ENCODE measurements at regions not wholly inside any gene's neighbourhood (a gene's known extent, or its start where the extent isn't known, plus 50 kb on each side); places are given as distances from the start of the nearest gene placed in this dataset.

DNA sequence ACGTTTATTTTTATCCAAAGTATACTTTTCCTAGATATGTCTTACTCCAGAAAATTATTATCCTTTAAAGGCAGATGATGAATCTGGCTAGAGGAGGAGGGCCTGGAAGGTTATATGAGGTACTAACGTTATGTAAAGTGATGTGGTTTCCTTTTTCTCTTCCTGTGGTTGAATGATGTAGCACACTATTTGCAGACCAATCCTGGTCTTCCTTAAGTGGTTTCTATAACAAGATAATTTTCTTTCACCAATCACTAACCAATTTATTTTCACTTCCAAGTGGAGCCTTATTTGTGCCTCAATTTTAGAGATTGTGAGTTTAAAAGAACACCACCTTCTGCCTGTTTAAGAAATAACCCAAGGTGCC lies 154.6 kb upstream of the SOX4 start:
- no peaks in the 10 kb centered on the region for H3K9me3 ChIP-seq (ENCODE audit: control insufficient read depth in 4 of 4, insufficient read depth in 3 of 4, low read length in 3 of 4)
- ATAC-seq (ENCODE audit: insufficient read depth, low FRiP score), result no peak
- H3K4me1 ChIP-seq (ENCODE audit: control insufficient read depth in 5 of 5, insufficient read depth in 5 of 5, low read length in 5 of 5), result no peaks in the 10 kb centered on the region
- no peak for DNase-seq
- no peaks in the 10 kb centered on the region for H3K36me3 ChIP-seq (ENCODE audit: control insufficient read depth in 4 of 4, insufficient read depth in 4 of 4, low read length in 4 of 4)
- TF ChIP-seq, protein P1, sequence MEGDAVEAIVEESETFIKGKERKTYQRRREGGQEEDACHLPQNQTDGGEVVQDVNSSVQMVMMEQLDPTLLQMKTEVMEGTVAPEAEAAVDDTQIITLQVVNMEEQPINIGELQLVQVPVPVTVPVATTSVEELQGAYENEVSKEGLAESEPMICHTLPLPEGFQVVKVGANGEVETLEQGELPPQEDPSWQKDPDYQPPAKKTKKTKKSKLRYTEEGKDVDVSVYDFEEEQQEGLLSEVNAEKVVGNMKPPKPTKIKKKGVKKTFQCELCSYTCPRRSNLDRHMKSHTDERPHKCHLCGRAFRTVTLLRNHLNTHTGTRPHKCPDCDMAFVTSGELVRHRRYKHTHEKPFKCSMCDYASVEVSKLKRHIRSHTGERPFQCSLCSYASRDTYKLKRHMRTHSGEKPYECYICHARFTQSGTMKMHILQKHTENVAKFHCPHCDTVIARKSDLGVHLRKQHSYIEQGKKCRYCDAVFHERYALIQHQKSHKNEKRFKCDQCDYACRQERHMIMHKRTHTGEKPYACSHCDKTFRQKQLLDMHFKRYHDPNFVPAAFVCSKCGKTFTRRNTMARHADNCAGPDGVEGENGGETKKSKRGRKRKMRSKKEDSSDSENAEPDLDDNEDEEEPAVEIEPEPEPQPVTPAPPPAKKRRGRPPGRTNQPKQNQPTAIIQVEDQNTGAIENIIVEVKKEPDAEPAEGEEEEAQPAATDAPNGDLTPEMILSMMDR (IDR thresholded peaks at IDR 0.05; ENCODE audit: control extremely low read depth, extremely low read depth), result no peak
- H3K27me3 ChIP-seq (ENCODE audit: control insufficient read depth in 3 of 3, insufficient read depth in 3 of 3, low read length in 2 of 3), result no peaks in the 10 kb centered on the region
- H3K27ac ChIP-seq (ENCODE audit: low read depth in 1 of 2, low read length in 1 of 2), result no peak overlapping the region
- H3K9ac ChIP-seq (ENCODE audit: insufficient read depth in 1 of 2, low read length in 2 of 2), result no peak overlapping the region
- no peak overlapping the region for H3K4me3 ChIP-seq
- 16 to 35% methylated on average over 2 of the region's 2 CpGs for WGBS, 2 donors

DNA sequence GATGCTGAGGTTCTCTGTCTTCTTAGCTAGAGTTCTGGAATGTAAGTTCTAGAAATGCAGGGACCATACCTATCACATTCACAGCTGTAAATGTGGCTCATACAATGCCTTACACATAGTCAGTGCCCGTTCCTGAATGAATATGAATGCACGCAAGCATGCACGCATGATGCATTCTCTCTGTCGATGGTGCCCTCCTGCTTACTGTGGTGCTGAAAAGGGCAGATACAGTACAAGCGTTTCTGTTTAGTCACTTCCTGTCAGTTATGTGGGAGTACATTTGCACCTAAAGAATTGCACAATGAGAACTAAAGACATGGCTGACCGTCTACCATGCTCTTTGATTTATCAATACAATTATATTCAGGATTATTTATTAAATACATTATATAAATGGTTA lies 152.2 kb upstream of the SOX4 start:
- no peaks in the 10 kb centered on the region for H3K9me3 ChIP-seq (ENCODE audit: control insufficient read depth in 4 of 4, insufficient read depth in 3 of 4, low read length in 3 of 4)
- no peaks in the 10 kb centered on the region for H3K36me3 ChIP-seq (ENCODE audit: control insufficient read depth in 4 of 4, insufficient read depth in 4 of 4, low read length in 4 of 4)
- H3K4me1 ChIP-seq (ENCODE audit: control insufficient read depth in 5 of 5, insufficient read depth in 5 of 5, low read length in 5 of 5), result peaks cover 0 to 4% (median 0%) of the 10 kb centered on the region in 5 donors
- ATAC-seq (ENCODE audit: insufficient read depth, low FRiP score) (no peak), DNase-seq (no peak)
- H3K4me3 ChIP-seq, result no peak overlapping the region
- no peaks in the 10 kb centered on the region for H3K27me3 ChIP-seq (ENCODE audit: control insufficient read depth in 3 of 3, insufficient read depth in 3 of 3, low read length in 2 of 3)
- WGBS, 2 donors, result 59 to 74% methylated on average over 6 of the region's 6 CpGs
- no peak overlapping the region for H3K27ac ChIP-seq (ENCODE audit: low read depth in 1 of 2, low read length in 1 of 2)
- H3K9ac ChIP-seq (ENCODE audit: insufficient read depth in 1 of 2, low read length in 2 of 2), result no peak overlapping the region
- TF ChIP-seq, protein P1 (IDR thresholded peaks at IDR 0.05; ENCODE audit: control extremely low read depth, extremely low read depth), result no peak

DNA sequence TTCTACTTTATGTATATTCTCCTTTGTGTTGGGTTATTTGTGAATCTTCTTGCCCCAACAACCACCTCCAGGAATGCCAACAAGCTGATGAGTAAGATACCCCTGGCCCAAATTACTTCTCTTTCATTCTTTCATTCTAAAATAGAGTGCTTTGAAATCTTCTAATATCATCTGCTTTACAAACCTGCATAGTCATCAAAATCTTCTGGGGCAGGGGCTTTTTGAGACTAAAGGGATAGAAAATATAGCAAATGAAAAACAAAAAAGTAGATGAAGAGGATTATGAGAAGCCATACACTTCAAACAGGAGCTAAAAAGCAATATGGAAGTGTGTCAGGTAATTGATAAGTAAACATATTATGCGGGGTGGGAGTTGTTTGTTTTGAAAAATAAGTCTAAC lies 150.7 kb upstream of the SOX4 start:
- Histone ChIP-seq H3K4me1 (ENCODE audit: control insufficient read depth in 5 of 5, insufficient read depth in 5 of 5, low read length in 5 of 5) (peaks cover 0 to 4% (median 0%) of the 10 kb centered on the region in 5 donors), H3K36me3 (ENCODE audit: control insufficient read depth in 4 of 4, insufficient read depth in 4 of 4, low read length in 4 of 4) (no peaks in the 10 kb centered on the region), H3K27ac (ENCODE audit: low read depth in 1 of 2, low read length in 1 of 2) (no peak overlapping the region), H3K4me3 (no peak overlapping the region), H3K9me3 (ENCODE audit: control insufficient read depth in 4 of 4, insufficient read depth in 3 of 4, low read length in 3 of 4) (no peaks in the 10 kb centered on the region), H3K27me3 (ENCODE audit: control insufficient read depth in 3 of 3, insufficient read depth in 3 of 3, low read length in 2 of 3) (no peaks in the 10 kb centered on the region), H3K9ac (ENCODE audit: insufficient read depth in 1 of 2, low read length in 2 of 2) (no peak overlapping the region)
- TF ChIP-seq, protein P1 (IDR thresholded peaks at IDR 0.05; ENCODE audit: control extremely low read depth, extremely low read depth), result no peak
- WGBS, 2 donors, result 96 to 100% methylated on average over 1 of the region's 1 CpG
- ATAC-seq (ENCODE audit: insufficient read depth, low FRiP score), result no peak
- DNase-seq, result no peak

DNA sequence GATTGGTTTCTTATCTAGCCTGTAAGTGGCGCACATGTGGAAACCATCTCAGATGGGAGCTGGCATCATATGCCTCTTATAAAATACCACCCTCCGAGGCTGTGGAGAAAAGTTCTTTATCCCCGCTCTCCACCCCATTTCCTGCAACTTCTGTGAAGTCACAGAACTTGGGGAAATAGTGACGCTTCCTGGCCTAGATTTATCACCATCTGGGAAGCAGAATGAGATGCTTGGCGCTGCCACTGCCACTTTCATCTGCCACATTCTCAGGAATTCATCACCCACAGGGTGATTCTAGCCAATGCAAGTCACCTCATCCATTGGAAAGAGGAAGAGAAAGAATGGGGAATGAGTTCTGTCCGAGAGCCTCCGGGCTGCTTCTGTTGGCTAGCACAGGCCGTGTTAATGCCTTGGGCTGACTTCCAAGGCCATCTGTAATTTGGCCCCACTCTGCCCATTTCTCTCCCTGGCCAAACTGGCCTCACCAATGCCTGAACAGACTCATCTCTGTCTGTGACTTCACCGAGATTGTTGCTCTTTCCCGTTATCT lies 148.8 kb upstream of the SOX4 start:
- WGBS, 2 donors, result 85 to 86% methylated on average over 10 of the region's 10 CpGs
- no peak overlapping the region for H3K27ac ChIP-seq (ENCODE audit: low read depth in 1 of 2, low read length in 1 of 2)
- H3K9me3 ChIP-seq (ENCODE audit: control insufficient read depth in 4 of 4, insufficient read depth in 3 of 4, low read length in 3 of 4), result no peaks in the 10 kb centered on the region
- ATAC-seq (ENCODE audit: insufficient read depth, low FRiP score), result no peak
- H3K9ac ChIP-seq (ENCODE audit: insufficient read depth in 1 of 2, low read length in 2 of 2), result no peak overlapping the region
- no peak overlapping the region for H3K4me3 ChIP-seq
- TF ChIP-seq, protein P1 (IDR thresholded peaks at IDR 0.05; ENCODE audit: control extremely low read depth, extremely low read depth), result no peak
- no peak for DNase-seq
- H3K36me3 ChIP-seq (ENCODE audit: control insufficient read depth in 4 of 4, insufficient read depth in 4 of 4, low read length in 4 of 4), result no peaks in the 10 kb centered on the region
- no peaks in the 10 kb centered on the region for H3K27me3 ChIP-seq (ENCODE audit: control insufficient read depth in 3 of 3, insufficient read depth in 3 of 3, low read length in 2 of 3)
- peaks cover 0 to 4% (median 0%) of the 10 kb centered on the region in 5 donors for H3K4me1 ChIP-seq (ENCODE audit: control insufficient read depth in 5 of 5, insufficient read depth in 5 of 5, low read length in 5 of 5)

Measured in lung (tissue), 11 donors.